ENCODE measurements at regions not wholly inside any gene's neighbourhood (a gene's known extent, or its start where the extent isn't known, plus 50 kb on each side); places are given as distances from the start of the nearest gene placed in this dataset.

GRCh38 chr5:98461485-98461884, 312.0 kb upstream of the RGMB start:
- 74 to 77% methylated on average over 3 of the region's 3 CpGs for WGBS, 2 donors
- Histone ChIP-seq H3K27me3 (no peaks in the 10 kb centered on the region), H3K9me3 (no peaks in the 10 kb centered on the region), H3K4me3 (replicated peaks in 1 of 3) (no peak overlapping the region), H3K36me3 (no peaks in the 10 kb centered on the region), H3K27ac (no peak overlapping the region), H3K4me1 (no peaks in the 10 kb centered on the region)
- no peak for TF ChIP-seq CTCF (IDR thresholded peaks at IDR 0.05)
- TF ChIP-seq POLR2A (IDR thresholded peaks at IDR 0.05) = no peak
- intact Hi-C loops (cut with DNase I) = no loop called here
- no peak for DNase-seq

DNA sequence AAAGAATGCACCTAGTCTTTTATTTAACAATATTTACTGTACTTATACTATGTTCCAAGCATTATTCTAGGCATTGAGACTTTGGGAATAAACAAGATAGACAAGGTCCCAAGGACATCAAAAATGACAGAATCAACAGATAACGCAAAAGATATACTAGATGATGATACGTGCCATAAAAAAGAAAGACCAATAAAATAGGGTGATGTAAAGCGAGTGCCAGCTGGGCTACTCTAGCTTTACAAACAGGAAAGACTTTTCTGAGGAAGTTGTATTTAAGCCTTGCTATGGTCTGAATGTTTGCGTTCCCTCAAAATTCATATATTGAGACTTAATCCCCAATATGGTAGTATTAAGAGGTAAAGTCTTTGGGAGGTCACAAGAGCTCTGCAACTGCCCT, 310.2 kb upstream of the RGMB start:
- DNase-seq = no peak
- intact Hi-C loops (cut with DNase I) = no loop called here
- no peaks in the 10 kb centered on the region for H3K27me3 ChIP-seq
- H3K4me3 ChIP-seq (replicated peaks in 1 of 3) = no peak overlapping the region
- WGBS, 2 donors = 92% methylated on average over 4 of the region's 4 CpGs
- H3K4me1 ChIP-seq = no peaks in the 10 kb centered on the region
- H3K27ac ChIP-seq = no peak overlapping the region
- no peak for TF ChIP-seq CTCF (IDR thresholded peaks at IDR 0.05)
- TF ChIP-seq POLR2A (IDR thresholded peaks at IDR 0.05) = no peak
- no peaks in the 10 kb centered on the region for H3K36me3 ChIP-seq
- H3K9me3 ChIP-seq = no peaks in the 10 kb centered on the region

GRCh38 chr5:98463676-98464075, 309.8 kb upstream of the RGMB start:
- no peaks in the 10 kb centered on the region for H3K27me3 ChIP-seq
- no peak overlapping the region for H3K27ac ChIP-seq
- H3K4me3 ChIP-seq (replicated peaks in 1 of 3) = no peak overlapping the region
- TF ChIP-seq POLR2A (IDR thresholded peaks at IDR 0.05) = no peak
- no peak for TF ChIP-seq CTCF (IDR thresholded peaks at IDR 0.05)
- H3K4me1 ChIP-seq = no peaks in the 10 kb centered on the region
- 72 to 78% methylated on average over 4 to 5 of the region's 5 CpGs for WGBS, 2 donors
- DNase-seq = no peak
- H3K9me3 ChIP-seq = no peaks in the 10 kb centered on the region
- intact Hi-C loops (cut with DNase I) = no loop called here
- H3K36me3 ChIP-seq = no peaks in the 10 kb centered on the region

DNA sequence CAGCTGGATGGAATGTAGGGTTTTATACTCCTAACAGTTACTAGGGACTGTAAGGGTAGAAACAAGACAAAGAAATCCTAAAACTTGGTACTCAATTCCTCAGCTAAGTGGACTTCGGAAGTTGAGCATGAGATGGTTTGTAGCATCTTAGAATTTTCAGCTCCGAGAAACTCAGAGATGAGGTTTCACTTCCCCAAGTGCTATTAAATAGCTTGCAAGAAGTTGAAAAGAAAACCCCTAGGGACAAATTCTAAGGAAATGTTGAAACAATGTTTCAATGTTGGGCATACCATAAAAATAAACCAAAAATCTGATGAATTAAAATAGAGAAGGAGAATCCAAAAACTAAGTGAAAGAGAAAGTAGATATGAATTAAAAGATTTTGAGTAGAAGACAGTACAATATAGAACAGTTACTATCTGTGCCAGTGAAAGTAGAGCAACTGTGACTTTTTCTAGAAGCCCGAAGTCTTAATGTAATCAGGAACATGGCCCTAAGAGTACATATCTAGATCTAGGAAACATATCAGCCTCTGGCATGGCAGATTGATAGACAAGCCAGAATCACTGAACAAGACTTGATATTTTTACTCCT, 308.6 kb upstream of the RGMB start:
- no peak overlapping the region for H3K27ac ChIP-seq
- TF ChIP-seq CTCF (IDR thresholded peaks at IDR 0.05) = no peak
- TF ChIP-seq POLR2A (IDR thresholded peaks at IDR 0.05) = no peak
- H3K27me3 ChIP-seq = no peaks in the 10 kb centered on the region
- no peak for DNase-seq
- no peaks in the 10 kb centered on the region for H3K4me1 ChIP-seq
- 84 to 90% methylated on average over 3 of the region's 3 CpGs for WGBS, 2 donors
- no peaks in the 10 kb centered on the region for H3K36me3 ChIP-seq
- no peak overlapping the region for H3K4me3 ChIP-seq (replicated peaks in 1 of 3)
- no peaks in the 10 kb centered on the region for H3K9me3 ChIP-seq
- intact Hi-C loops (cut with DNase I) = no loop called here

GRCh38 chr5:98468188-98468869, 305.1 kb upstream of the RGMB start:
- H3K27ac ChIP-seq = no peak overlapping the region
- intact Hi-C loops (cut with DNase I) = no loop called here
- 73% methylated on average over 4 of the region's 4 CpGs for WGBS, 2 donors
- no peaks in the 10 kb centered on the region for H3K27me3 ChIP-seq
- no peaks in the 10 kb centered on the region for H3K36me3 ChIP-seq
- no peak for TF ChIP-seq CTCF (IDR thresholded peaks at IDR 0.05)
- TF ChIP-seq POLR2A (IDR thresholded peaks at IDR 0.05) = no peak
- DNase-seq = no peak
- H3K4me1 ChIP-seq = no peaks in the 10 kb centered on the region
- H3K4me3 ChIP-seq (replicated peaks in 1 of 3) = no peak overlapping the region
- no peaks in the 10 kb centered on the region for H3K9me3 ChIP-seq
